Renal cortex interstitium (tissue), 11 donors: ENCODE measurements at regions not wholly inside any gene's neighbourhood (a gene's known extent, or its start where the extent isn't known, plus 50 kb on each side); places are given as distances from the start of the nearest gene placed in this dataset.
A peak's percentile ranks its signal among the peaks of the same experiment; 100 is the strongest.

Experiments
- DNase-seq, 11 donors: peaks; one replicate each; pipeline ENCODE4 v3.0.0-alpha.2; 2013; ENCODE audit warnings: low read depth in 9 of 11, low spot score in 4 of 11; ENCODE audit errors: extremely low read depth in 1 of 11

DNA sequence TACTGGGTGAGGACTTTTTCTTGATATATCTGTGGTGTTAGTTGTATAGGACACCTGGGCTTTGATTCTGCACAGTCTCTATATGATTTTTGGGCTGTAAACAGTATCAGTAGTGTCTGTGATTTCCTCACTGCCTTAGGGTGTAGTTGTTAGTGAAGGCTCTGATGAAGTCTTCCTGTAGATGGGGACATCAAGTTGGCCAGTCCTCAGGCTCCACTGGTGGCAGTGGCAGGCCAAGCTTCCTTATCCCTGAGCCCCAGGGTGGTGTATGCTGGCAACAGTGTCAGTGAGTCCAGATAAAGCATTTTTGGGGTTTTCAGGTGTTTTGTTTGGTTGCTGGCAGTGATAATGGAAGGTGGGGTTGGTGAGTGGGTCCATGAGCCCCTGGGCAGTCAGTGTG, 961.4 kb downstream of the DSC3 start:
- no peak for DNase-seq

DNA sequence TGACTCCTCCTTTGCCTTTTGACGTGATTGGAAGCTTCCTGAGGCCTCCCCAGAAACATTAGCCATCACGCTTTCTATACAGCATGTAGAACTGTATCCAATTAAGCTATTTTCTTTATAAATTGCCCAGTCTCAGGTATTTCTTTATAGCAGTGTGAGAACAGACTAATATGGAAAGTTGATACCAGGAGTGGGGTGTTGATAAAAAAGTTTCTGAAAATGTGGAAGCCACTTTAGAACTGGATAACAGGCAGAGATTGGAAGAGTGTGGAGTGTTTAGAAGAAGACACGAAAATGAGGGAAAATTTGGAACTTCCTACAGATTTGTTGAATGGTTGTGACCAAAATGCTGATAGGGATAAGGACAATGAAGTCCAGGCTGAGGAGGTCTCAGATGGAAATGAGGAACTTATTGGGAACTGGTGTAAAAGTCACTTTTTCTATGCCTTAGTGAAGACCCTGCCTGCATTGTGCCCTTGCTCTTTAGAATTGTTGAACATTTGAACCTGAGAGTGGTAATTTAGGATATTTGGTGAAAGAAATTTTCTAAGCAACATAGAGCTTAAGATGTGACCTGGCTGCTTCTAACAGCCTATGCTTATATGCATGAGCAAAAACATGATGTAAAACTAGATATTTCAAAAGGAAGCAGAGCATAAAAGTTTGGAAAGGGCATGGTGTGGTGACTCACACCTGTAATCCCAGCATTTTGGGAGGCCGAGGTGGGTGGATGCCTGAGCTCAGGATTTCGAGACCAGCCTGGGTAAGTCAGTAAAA, 969.7 kb downstream of the DSC3 start:
- no peak for DNase-seq

DNA sequence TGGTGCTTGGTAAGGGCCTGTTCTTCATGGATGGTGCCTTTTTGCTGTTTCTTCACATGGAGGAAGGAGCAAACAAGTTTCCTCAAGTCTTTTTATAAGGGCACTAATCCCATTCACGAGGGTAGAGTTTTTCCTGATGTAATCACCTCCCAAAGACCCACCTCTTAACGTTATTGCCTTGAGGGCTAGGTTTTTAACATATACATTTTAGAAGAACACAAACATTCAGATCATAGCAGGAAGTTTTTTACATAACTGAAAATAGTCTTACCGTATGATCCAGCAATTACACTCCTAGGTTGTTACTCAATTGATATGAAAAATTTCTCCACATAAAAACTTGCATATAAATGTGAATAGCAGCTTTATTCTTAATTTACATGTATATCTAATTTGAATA, 976.3 kb downstream of the DSC3 start:
- DNase-seq = no peak

DNA sequence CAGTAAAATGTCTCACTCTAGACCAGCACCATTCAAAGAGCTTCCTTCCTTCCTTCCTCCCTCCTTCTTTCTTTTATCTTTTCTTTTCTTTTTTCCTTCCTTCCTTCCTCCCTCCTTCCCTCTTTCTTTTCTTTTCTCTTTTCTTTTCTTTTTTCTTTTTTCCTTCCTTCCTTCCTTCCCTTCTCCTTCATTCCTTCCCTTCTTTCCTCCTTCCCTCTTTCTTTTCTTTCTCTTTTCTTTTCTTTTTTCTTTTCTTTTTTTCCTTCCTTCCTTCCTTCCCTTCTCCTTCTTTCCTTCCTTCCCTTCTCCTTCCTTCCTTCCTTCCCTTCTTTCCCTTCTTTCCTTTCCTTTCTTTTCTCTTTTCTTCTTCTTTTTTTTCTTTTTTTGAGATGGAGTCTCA, 985.1 kb downstream of the DSC3 start:
- no peak for DNase-seq

DNA sequence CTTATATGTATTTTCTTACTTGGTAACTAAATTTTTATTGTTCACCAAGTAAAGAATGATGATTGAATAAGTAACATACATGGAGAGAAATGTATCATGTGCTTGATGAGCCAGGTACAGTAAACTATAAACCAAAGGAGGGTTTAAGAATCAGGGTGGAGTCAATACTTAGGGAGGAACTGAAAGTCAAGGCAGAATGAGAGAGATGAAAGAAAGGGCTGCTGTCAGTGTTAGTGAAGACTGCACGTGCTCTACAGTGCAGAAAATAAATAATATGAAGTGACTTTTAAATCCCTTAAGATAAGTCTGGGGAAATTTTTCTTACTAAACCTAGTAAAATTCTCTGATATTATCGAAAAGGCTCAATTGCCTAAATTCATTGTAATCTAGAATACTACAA, 986.0 kb downstream of the DSC3 start:
- no peak for DNase-seq

DNA sequence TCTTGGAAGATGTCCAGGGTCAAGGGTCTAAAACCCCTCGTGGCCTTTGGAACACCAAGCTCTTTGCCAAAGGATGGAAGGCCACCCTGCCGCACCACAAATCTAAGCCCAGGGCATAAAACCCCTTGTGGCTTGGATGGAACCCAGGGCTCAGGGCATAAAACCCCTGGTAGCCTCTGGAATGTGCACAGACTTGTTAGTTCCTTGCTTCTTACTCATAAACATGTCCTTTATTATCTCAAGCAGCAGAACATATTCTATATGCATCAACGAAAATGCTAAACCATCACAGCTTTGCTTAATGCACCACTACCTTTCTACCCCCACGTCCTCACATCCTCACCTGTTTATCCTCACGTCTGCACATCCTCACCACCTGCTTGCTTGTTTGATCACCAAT, 998.0 kb downstream of the DSC3 start:
- no peak for DNase-seq

DNA sequence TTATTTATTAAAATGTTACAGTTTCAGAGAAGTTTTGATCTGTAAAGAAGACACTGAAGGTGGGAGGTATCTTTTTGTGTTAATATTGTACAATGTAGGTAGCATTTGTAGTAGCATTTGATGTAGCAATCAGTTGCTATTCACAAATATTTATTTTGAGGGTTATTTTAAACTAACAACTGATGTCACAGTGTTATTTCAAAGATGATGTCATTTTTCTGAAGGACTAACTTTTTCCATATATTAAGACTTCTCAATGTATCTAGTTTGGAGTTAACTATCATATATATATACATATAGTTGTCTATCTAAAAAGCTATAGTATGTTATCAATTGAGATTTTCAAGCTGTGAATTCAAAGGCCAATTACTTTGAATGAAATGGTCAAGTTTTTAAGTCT, 1003.3 kb downstream of the DSC3 start:
- no peak for DNase-seq

DNA sequence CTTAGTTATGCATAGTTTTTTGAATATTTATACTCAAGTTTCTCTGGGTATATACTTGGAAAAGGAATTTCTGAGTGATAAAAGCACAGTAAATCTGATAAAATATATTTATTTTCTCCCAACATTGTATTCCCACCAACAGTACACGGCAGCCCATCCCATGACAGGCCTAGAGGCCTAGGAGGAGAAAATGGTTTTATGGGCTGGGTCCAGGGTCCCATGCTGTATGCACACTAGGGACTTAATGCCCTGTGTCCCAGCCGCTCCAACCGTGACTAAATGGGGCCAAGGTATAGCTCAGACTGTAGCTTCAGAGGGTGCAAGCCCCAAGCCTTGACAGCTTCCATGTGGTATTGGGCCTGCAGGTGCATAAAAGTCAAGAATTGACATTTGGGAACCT, 1007.7 kb downstream of the DSC3 start:
- no peak for DNase-seq

DNA sequence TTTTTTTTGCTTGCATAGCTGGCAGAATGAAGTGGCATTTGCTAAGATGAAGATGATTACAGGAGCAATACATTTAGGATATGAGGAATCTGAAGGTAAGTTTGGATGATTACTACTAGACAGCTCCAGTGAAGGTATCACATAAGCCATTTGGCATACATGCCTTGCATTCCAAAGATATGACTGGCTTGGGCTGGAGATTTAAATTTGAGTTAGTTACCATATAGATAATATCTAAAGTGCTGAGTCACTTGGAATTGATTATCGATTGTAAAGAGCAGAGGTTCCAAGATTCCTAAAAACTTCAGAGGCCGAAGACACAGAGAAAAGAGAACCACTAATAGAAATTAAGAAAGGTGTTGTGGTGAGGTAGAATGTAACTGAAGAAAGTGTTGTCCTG, 1026.4 kb downstream of the DSC3 start:
- no peak for DNase-seq

DNA sequence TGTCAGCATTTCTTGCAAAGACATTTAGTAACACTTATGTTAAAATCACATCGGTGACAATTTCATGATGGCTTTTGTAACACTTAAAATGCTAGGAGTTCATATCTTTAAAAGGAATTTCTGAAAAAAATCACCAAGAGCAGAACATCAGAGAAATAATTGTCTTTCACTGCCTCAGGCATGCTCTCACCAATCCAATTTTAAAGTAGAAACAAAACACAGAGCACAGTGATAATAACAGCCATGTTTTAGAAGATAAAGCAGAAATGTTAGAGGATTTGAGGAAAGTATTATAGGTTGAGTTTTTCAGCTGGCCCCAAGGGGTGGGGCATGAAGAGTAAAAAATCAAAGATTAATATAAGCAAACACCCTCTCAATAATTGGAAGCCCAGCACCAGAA, 1037.6 kb downstream of the DSC3 start:
- no peak for DNase-seq

DNA sequence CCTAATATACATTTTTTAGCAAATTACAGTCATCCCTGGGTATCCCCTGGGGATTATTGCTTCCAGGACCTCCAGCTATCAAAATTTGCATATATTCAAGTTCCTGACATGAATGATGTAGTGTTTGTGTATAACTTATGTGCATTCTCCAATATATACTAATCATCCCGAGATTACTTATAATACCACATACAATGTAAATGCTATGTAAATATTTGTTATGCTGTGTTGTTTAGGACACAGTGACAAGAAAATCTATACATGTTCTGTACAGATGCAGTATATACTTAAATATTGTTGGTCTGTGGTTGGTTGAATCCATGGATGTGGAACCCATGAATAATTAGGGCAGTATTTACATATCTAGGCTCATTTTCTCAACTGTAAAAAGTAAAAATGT, 1060.3 kb downstream of the DSC3 start:
- DNase-seq = no peak

DNA sequence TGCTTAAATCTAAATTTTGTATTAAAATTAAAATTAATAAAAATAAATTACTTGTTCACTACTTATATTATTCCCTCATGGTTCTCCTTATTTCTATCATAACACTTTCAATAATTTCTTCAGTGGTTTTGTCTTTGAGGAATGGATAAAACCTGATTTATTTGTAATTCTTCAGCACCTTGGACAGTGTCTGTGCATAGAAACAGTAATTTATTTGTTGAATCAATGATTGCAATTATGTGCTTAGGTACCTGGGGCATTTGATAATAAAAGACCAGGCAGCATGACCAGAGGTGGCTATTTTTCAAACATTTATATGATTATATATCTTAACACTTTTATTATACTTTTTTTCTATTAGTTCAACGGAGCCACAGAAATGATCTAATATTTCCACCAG, 1062.7 kb downstream of the DSC3 start:
- DNase-seq = peak in 3 of 11 donors; percentile 1 to 9 (median 3)

DNA sequence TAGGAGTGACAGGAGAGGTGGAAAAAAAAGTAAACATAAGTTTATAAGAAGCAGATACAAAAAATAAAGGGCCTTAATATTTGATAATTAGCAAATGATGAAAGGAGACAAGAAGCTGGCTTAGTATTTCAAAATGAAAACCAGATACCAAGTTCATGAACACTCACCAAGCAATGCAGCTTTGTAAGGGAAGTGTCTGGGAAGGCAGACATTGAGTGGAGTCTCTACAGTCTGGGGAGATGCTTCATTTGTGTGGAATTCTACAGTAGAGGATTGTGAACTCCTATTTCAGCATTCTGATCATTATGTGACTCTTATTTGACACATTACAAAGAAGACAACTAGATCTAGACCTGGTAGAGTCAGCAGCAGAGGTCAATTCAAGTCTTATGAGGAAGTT, 1072.7 kb downstream of the DSC3 start:
- no peak for DNase-seq

DNA sequence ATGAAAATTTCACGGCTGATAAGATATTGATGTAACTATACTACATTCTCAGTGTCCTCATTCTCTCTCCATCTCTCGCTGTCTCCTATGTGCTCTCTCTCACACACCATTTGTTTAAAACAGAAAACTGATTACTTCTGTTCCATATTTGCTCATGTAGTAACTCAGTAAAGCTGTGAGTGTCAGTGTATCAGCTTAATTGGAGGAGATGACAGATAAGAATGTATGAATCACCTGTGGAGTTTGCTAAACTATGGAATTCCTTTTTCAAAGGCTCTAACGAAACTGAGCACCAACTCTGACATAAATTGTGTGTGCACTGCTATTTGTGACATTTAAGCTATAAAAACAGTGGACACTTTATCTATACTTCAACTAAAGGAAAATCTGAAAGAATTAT, 1080.0 kb downstream of the DSC3 start:
- DNase-seq = no peak

DNA sequence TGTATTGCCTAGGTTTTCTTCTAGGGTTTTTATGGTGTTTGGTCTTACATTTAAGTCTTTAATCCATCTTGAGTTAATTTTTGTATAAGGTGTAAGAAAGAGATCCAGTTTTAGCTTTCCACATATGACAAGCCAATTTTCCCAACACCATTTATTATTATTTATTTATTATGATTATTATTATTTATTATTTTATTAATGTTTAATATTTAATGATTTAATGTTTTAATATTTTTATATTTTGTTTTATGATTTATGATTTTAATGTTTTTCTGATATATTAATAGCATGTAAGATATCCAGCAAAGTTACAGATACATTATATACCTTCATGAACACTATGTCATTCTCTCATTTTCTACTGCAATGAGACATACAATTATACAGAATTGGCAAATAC, 1082.0 kb downstream of the DSC3 start:
- DNase-seq = no peak

DNA sequence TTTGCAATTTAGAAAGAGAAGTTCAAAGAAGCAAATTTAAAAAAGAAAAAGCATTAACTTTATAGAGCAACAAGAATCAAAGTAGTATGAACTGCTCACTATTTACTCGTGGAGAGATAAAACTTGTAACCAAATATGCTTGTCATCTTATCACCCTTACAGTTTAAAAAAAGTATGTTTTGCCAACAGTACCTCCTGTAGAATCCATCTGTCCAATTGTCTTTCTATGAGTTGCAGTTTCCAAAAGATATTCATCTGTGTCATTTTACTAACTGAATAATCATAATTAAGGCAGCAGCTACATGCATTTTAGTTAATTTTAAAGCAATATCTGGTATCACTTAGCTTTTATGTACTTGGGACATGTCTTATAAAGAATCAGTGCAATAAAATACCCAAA, 1112.3 kb downstream of the DSC3 start:
- no peak for DNase-seq

DNA sequence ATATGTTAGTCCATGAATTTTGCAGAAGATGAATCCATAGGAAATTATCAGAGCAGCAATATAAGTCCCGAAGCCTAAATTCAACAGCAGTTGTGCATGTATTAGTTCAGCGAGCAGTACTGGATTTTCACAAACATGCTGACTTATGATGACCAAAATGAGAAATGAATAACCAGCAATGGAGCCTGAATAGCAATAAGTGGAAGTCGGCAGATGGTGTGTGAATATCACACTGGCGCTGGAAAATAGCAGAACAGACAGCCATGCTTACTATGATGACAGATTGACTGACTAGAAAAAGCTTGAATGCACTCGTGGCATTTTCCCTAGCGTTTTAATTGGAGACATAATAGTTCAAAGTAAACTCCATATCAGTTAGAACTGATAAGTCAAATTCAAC, 1114.5 kb downstream of the DSC3 start:
- no peak for DNase-seq

DNA sequence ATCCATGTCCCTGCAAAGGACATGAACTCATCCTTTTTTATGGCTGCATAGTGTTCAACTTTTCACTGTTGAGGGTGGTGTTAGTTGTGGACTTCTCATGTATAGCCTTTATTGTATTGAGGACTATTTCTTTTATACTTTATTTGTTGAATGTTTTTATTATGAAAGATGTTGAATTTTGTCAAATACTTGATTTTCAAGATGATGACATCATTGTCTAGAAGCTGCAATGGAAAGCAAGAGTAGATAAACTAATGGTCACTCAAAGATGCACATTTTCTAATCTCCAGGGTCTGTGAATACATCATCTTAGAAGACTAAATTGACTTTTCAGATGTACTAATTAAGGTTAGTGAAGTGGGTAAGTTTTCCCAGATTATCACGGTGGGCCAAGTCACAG, 1117.0 kb downstream of the DSC3 start:
- no peak for DNase-seq

DNA sequence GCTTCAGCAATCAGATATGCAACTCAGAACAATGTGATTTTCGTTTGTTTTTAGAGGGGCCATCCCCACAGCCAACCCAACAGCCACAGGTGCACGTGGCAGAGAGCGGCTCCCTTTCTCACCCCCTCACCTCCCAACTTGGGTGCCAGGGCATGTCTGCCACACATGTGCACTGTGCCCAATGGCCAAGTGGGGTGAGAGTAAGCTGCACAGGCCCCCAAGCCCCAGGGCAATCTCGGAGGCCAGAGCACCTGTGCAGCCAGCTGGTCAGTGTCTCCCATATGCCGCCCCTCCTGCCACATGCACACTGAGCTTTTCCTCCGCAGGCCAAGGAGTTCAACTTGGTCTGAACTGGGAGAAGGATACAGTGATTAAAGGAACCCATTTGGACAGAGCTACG, 1130.2 kb downstream of the DSC3 start:
- DNase-seq = no peak

DNA sequence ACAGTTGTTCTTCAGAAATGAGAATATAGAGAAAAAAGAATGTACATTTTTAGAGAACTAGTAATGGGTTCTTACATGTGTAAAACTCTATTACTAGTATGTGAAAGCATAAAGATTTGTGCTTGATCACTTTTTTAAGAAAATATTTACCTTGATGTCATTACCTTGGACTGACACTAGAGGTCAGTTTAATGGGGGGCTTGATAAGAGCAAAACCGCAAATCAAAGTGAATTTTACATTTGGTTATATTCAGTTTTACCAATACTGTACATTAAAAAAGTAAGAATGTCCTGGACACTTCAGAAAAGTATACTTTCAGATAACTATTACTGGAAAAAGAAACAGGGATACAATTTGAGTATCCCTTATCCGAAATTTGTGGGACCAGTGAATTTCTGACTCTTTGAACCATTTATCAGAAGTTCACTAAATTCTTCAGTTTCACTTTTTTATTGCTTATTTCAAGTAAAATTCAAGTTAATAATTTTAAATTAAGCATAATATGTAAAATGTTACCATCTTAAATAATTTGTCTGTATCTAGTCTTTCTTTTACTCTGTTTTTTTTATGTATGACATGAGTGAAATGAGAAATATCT, 1149.5 kb downstream of the DSC3 start:
- DNase-seq = no peak

DNA sequence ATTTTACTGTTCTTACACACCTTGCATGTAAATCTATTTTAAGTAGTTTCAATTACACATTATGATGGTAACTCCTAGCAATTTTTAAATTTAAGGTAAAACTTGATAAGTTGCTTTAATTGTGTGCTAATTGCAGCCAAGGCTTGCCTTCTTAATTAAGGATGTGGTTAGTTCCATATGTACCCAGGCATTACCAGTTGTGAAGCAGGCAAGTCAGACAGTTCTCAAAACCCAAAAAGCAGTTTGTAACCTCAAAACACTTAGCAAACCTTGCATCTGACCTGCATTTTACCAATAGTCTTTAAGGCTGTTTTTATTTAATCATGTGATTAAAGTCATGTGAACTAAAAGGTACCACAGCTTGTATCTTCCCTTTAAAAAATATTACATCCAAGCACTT, 1159.4 kb downstream of the DSC3 start:
- DNase-seq = no peak
